ENCODE measurements at regions not wholly inside any gene's neighbourhood (a gene's known extent, or its start where the extent isn't known, plus 50 kb on each side); places are given as distances from the start of the nearest gene placed in this dataset.

DNA sequence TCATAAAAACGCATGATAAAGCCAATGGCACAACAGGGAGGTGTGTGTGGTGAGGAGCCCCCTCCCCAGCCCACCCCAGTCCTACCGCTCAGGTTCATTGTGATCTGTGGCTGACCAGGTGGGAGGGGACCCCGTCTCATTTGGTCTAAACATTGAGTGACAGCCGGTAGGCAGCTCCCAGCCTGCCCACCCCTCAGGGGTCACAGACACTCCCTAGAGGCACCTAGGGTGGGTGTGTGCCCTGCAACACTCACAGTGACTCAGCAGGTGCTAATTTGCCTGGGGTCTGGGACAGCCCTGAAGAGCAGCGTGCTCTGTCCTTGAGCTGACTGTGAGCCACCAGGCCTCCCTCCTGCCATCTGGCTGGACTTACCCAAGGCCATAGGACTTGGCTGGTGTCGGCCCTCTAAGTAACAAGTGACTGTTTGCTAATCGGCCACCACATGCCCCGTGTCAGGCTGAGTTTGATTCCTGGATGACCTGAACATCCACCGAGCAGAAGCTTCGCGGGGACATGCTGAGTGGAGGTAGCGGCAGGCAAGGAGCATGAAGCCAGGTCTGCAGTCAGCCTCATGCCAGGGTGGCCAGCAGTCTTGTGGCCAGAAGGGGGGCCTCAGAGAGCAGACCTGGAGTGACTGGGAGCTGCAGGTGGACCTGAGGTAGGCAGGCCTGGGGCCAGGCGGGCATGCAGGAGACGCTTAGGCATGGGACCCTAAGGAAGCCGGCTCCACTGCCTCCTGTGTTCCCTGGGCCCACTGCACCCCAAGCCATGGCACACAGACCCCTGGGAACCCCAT is 282.3 kb upstream of the SHH start:
- DNase-seq (ENCODE audit: low spot score), result no peak
- Histone ChIP-seq H3K36me3 (ENCODE audit: insufficient read depth, low read length, poor library complexity, severe bottlenecking) (no peaks in the 10 kb centered on the region), H3K4me3 (ENCODE audit: low read depth, low read length, poor library complexity, severe bottlenecking) (no peak overlapping the region), H3K9me3 (ENCODE audit: low read depth, low read length, poor library complexity, severe bottlenecking) (no peaks in the 10 kb centered on the region), H3K27me3 (replicated peaks; ENCODE audit: insufficient read depth, low read depth, low read length, poor library complexity) (peaks cover 9% of the 10 kb centered on the region), H3K27ac (ENCODE audit: low read depth, low read length, poor library complexity, severe bottlenecking) (no peak overlapping the region), H3K4me1 (ENCODE audit: insufficient read depth, low read length, poor library complexity, severe bottlenecking) (no peaks in the 10 kb centered on the region)
- CTCF ChIA-PET, result no interaction called here
- intact Hi-C loops (cut with micrococcal nuclease; ENCODE audit: unreplicated experiment), result no loop called here
- TF ChIP-seq, protein P1, sequence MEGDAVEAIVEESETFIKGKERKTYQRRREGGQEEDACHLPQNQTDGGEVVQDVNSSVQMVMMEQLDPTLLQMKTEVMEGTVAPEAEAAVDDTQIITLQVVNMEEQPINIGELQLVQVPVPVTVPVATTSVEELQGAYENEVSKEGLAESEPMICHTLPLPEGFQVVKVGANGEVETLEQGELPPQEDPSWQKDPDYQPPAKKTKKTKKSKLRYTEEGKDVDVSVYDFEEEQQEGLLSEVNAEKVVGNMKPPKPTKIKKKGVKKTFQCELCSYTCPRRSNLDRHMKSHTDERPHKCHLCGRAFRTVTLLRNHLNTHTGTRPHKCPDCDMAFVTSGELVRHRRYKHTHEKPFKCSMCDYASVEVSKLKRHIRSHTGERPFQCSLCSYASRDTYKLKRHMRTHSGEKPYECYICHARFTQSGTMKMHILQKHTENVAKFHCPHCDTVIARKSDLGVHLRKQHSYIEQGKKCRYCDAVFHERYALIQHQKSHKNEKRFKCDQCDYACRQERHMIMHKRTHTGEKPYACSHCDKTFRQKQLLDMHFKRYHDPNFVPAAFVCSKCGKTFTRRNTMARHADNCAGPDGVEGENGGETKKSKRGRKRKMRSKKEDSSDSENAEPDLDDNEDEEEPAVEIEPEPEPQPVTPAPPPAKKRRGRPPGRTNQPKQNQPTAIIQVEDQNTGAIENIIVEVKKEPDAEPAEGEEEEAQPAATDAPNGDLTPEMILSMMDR (conservative IDR thresholded peaks at IDR 0.05; ENCODE audit: low read depth, low read length), result no peak
- TF ChIP-seq EZH2 (IDR thresholded peaks at IDR 0.05; ENCODE audit: borderline replicate concordance, low read depth, low read length, poor library complexity, severe bottlenecking), result no peak
- no TSS peak for BruUV-seq (replicated peaks)
- POLR2A ChIA-PET (ENCODE audit: low non-redundant PET), result no interaction called here

GRCh38 chr7:156092307-156092706 is 280.0 kb upstream of the SHH start:
- BruUV-seq (replicated peaks), result no TSS peak
- intact Hi-C loops (cut with micrococcal nuclease; ENCODE audit: unreplicated experiment), result no loop called here
- peaks cover 28% of the 10 kb centered on the region for H3K27me3 ChIP-seq (replicated peaks; ENCODE audit: insufficient read depth, low read depth, low read length, poor library complexity)
- no peak for TF ChIP-seq EZH2 (IDR thresholded peaks at IDR 0.05; ENCODE audit: borderline replicate concordance, low read depth, low read length, poor library complexity, severe bottlenecking)
- TF ChIP-seq, protein P1 (conservative IDR thresholded peaks at IDR 0.05; ENCODE audit: low read depth, low read length), result no peak
- no peak overlapping the region for H3K27ac ChIP-seq (ENCODE audit: low read depth, low read length, poor library complexity, severe bottlenecking)
- no peak overlapping the region for H3K4me3 ChIP-seq (ENCODE audit: low read depth, low read length, poor library complexity, severe bottlenecking)
- no peaks in the 10 kb centered on the region for H3K4me1 ChIP-seq (ENCODE audit: insufficient read depth, low read length, poor library complexity, severe bottlenecking)
- no peaks in the 10 kb centered on the region for H3K36me3 ChIP-seq (ENCODE audit: insufficient read depth, low read length, poor library complexity, severe bottlenecking)
- ChIA-PET POLR2A (ENCODE audit: low non-redundant PET) (no interaction called here), CTCF (no interaction called here)
- no peaks in the 10 kb centered on the region for H3K9me3 ChIP-seq (ENCODE audit: low read depth, low read length, poor library complexity, severe bottlenecking)
- no peak for DNase-seq (ENCODE audit: low spot score)

GRCh38 chr7:156091519-156092080 is 279.3 kb upstream of the SHH start:
- ChIA-PET POLR2A (ENCODE audit: low non-redundant PET) (no interaction called here), CTCF (no interaction called here)
- Histone ChIP-seq H3K27ac (ENCODE audit: low read depth, low read length, poor library complexity, severe bottlenecking) (no peak overlapping the region), H3K27me3 (replicated peaks; ENCODE audit: insufficient read depth, low read depth, low read length, poor library complexity) (peaks cover 32% of the 10 kb centered on the region), H3K36me3 (ENCODE audit: insufficient read depth, low read length, poor library complexity, severe bottlenecking) (no peaks in the 10 kb centered on the region), H3K4me3 (ENCODE audit: low read depth, low read length, poor library complexity, severe bottlenecking) (no peak overlapping the region), H3K9me3 (ENCODE audit: low read depth, low read length, poor library complexity, severe bottlenecking) (no peaks in the 10 kb centered on the region), H3K4me1 (ENCODE audit: insufficient read depth, low read length, poor library complexity, severe bottlenecking) (no peaks in the 10 kb centered on the region)
- TF ChIP-seq, protein P1 (conservative IDR thresholded peaks at IDR 0.05; ENCODE audit: low read depth, low read length), result no peak
- TF ChIP-seq EZH2 (IDR thresholded peaks at IDR 0.05; ENCODE audit: borderline replicate concordance, low read depth, low read length, poor library complexity, severe bottlenecking), result no peak
- no TSS peak for BruUV-seq (replicated peaks)
- DNase-seq (ENCODE audit: low spot score), result no peak
- intact Hi-C loops (cut with micrococcal nuclease; ENCODE audit: unreplicated experiment), result no loop called here
